MCF 10A (cell line): ENCODE measurements at regions not wholly inside any gene's neighbourhood (a gene's known extent, or its start where the extent isn't known, plus 50 kb on each side); places are given as distances from the start of the nearest gene placed in this dataset.

Experiments
- BruUV-seq: library from RNA; stranded (reverse); fragments of 400-500 nt; replicated peaks from 2 replicates; lab custom pipeline; 2021; lab: Mats Ljungman, UMichigan
- CTCF ChIA-PET: fragments of 300-600 bp; sonication (Branson Sonifier 250); formaldehyde crosslinking; extraction: SDS; loops from one replicate; lab custom pipeline; 2021; ENCODE audit warnings: antibody characterized with exemption, inconsistent platforms; lab: Yijun Ruan, JAX
- POLR2A ChIA-PET: fragments of 300-600, 350-650 bp; sonication (Branson Sonifier 250); formaldehyde crosslinking; extraction: SDS; loops from one replicate; lab custom pipeline; 2020; ENCODE audit warnings: antibody characterized with exemption, inconsistent platforms; lab: Yijun Ruan, JAX
- DNase-seq: peaks from one replicate; pipeline ENCODE4 v3.0.0-alpha.2; 2018; ENCODE audit not compliant: unreplicated experiment
- H3K27ac Mint-ChIP-seq: one replicate; pipeline ENCODE4 v1.8.0; 2022; ENCODE audit warnings: mild to moderate bottlenecking, low read depth, mixed read lengths; ENCODE audit not compliant: unreplicated experiment
- H3K27me3 Mint-ChIP-seq: one replicate; pipeline ENCODE4 v1.8.0; 2022; ENCODE audit warnings: mixed read lengths; ENCODE audit not compliant: insufficient read depth, unreplicated experiment
- H3K36me3 Mint-ChIP-seq: one replicate; pipeline ENCODE4 v1.8.0; 2022; ENCODE audit warnings: mild to moderate bottlenecking, moderate library complexity, mixed read lengths; ENCODE audit not compliant: insufficient read depth, unreplicated experiment
- H3K4me1 Mint-ChIP-seq: one replicate; pipeline ENCODE4 v1.8.0; 2022; ENCODE audit warnings: mixed read lengths; ENCODE audit not compliant: insufficient read depth, unreplicated experiment
- H3K4me3 Mint-ChIP-seq: one replicate; pipeline ENCODE4 v1.8.0; 2022; ENCODE audit warnings: mild to moderate bottlenecking, moderate library complexity, mixed read lengths; ENCODE audit not compliant: unreplicated experiment
- H3K9me3 Mint-ChIP-seq: one replicate; pipeline ENCODE4 v1.8.0; 2022; ENCODE audit warnings: mixed read lengths; ENCODE audit not compliant: unreplicated experiment
- CTCF ChIP-seq: fragments of 200-600 bp; IDR thresholded peaks from one replicate; pipeline ENCODE4 v1.8.0; 2022; ENCODE audit warnings: antibody characterized with exemption, mild to moderate bottlenecking; ENCODE audit not compliant: unreplicated experiment
- intact Hi-C: fragments of 100-400 bp; cut with micrococcal nuclease; formaldehyde crosslinking; loops from 2 replicates; pipeline ENCODE4 v1.14.1; 2022

GRCh38 chr2:163984986-163985385, 249.2 kb upstream of the FIGN start:
- TF ChIP-seq CTCF: no peak
- Mint-ChIP-seq H3K36me3 (no peaks in the 10 kb centered on the region), H3K9me3 (no peaks in the 10 kb centered on the region), H3K4me3 (no peak overlapping the region), H3K27me3 (no peaks in the 10 kb centered on the region), H3K4me1 (no peaks in the 10 kb centered on the region), H3K27ac (no peak overlapping the region)
- intact Hi-C loops: no loop called here
- POLR2A ChIA-PET: no interaction called here
- no peak for DNase-seq
- CTCF ChIA-PET: interaction anchor here (1.0 kb wide), 1 partner anchor 60 kb away, joined by 3 read pairs; no protein-coding TSS in a partner anchor
- BruUV-seq: no TSS peak

GRCh38 chr2:163983911-163984310, 248.1 kb upstream of the FIGN start:
- no peaks in the 10 kb centered on the region for H3K36me3 Mint-ChIP-seq
- no peak overlapping the region for H3K27ac Mint-ChIP-seq
- no TSS peak for BruUV-seq
- DNase-seq: no peak
- H3K9me3 Mint-ChIP-seq: no peaks in the 10 kb centered on the region
- H3K27me3 Mint-ChIP-seq: no peaks in the 10 kb centered on the region
- TF ChIP-seq CTCF: no peak
- no peak overlapping the region for H3K4me3 Mint-ChIP-seq
- intact Hi-C loops: no loop called here
- POLR2A ChIA-PET: no interaction called here
- H3K4me1 Mint-ChIP-seq: no peaks in the 10 kb centered on the region
- CTCF ChIA-PET: interaction anchor here (0.5 to 1.3 kb wide), 3 partner anchors 53 to 180 kb away, joined by 3 to 5 read pairs (median 3); no protein-coding TSS in a partner anchor

- Mint-ChIP-seq H3K27ac (no peak overlapping the region), H3K9me3 (no peaks in the 10 kb centered on the region), H3K27me3 (no peaks in the 10 kb centered on the region), H3K4me3 (no peak overlapping the region), H3K4me1 (no peaks in the 10 kb centered on the region), H3K36me3 (no peaks in the 10 kb centered on the region)
- intact Hi-C loops: no loop called here
- CTCF ChIA-PET: interaction anchor here (1.3 kb wide), 1 partner anchor 179 kb away, joined by 3 read pairs; no protein-coding TSS in a partner anchor
- no TSS peak for BruUV-seq
- POLR2A ChIA-PET: no interaction called here
- no peak for TF ChIP-seq CTCF
- no peak for DNase-seq
These were observed 247.1 kb upstream of the FIGN start for GRCh38 chr2:163982938-163983337.

GRCh38 chr2:163974766-163975165, 239.0 kb upstream of the FIGN start:
- no TSS peak for BruUV-seq
- Mint-ChIP-seq H3K4me1 (no peaks in the 10 kb centered on the region), H3K4me3 (no peak overlapping the region), H3K9me3 (no peaks in the 10 kb centered on the region), H3K36me3 (no peaks in the 10 kb centered on the region), H3K27ac (no peak overlapping the region), H3K27me3 (no peaks in the 10 kb centered on the region)
- TF ChIP-seq CTCF: no peak
- intact Hi-C loops: no loop called here
- DNase-seq: no peak
- POLR2A ChIA-PET: no interaction called here
- CTCF ChIA-PET: interaction anchor here (1.1 kb wide), 1 partner anchor 519 kb away, joined by 3 read pairs; no protein-coding TSS in a partner anchor
